ENCODE measurements at regions not wholly inside any gene's neighbourhood (a gene's known extent, or its start where the extent isn't known, plus 50 kb on each side); places are given as distances from the start of the nearest gene placed in this dataset.
A peak's percentile ranks its signal among the peaks of the same experiment; 100 is the strongest.

GRCh38 chr3:180770639-180771038 lies 91.3 kb upstream of the CCDC39 start:
- TF ChIP-seq CTCF (IDR thresholded peaks at IDR 0.05), result no peak

- TF ChIP-seq CTCF (IDR thresholded peaks at IDR 0.05), result no peak
Observed at GRCh38 chr3:180776433-180776832, 97.1 kb upstream of the CCDC39 start.

GRCh38 chr3:180782195-180782984 lies 103.1 kb upstream of the CCDC39 start:
- TF ChIP-seq CTCF (IDR thresholded peaks at IDR 0.05), result peak; percentile 42; the same call in 1 of the 2 replicates

- no peak for TF ChIP-seq CTCF (IDR thresholded peaks at IDR 0.05)
Observed at GRCh38 chr3:180789774-180790173, 110.5 kb upstream of the CCDC39 start.

GRCh38 chr3:180798197-180798596 lies 114.3 kb upstream of the FXR1 start:
- no peak for TF ChIP-seq CTCF (IDR thresholded peaks at IDR 0.05)

- TF ChIP-seq CTCF (IDR thresholded peaks at IDR 0.05), result peak; percentile 68
Observed at GRCh38 chr3:180802837-180803236, 109.6 kb upstream of the FXR1 start.

GRCh38 chr3:180804916-180805315 lies 107.6 kb upstream of the FXR1 start:
- TF ChIP-seq CTCF (IDR thresholded peaks at IDR 0.05), result peak; percentile 47; the same call in 1 of the 2 replicates
